WTC11 (cell line): ENCODE measurements at regions not wholly inside any gene's neighbourhood (a gene's known extent, or its start where the extent isn't known, plus 50 kb on each side); places are given as distances from the start of the nearest gene placed in this dataset.

Experiments
- NR2C2 ChIP-seq: sonication (generic); formaldehyde crosslinking; IDR thresholded peaks from 2 replicates; pipeline ENCODE4 v1.8.0; 2022; ENCODE audit warnings: mild to moderate bottlenecking, missing genetic modification reagents
- SMAD4 ChIP-seq: sonication (generic); formaldehyde crosslinking; IDR thresholded peaks from 2 replicates; pipeline ENCODE4 v1.8.0; 2022; ENCODE audit warnings: mild to moderate bottlenecking, missing genetic modification reagents
- TF ChIP-seq, protein P1 (sequence below): fragments of 200-600 bp; IDR thresholded peaks from 2 replicates; pipeline ENCODE4 v1.8.0; 2022; ENCODE audit warnings: antibody characterized with exemption

DNA sequence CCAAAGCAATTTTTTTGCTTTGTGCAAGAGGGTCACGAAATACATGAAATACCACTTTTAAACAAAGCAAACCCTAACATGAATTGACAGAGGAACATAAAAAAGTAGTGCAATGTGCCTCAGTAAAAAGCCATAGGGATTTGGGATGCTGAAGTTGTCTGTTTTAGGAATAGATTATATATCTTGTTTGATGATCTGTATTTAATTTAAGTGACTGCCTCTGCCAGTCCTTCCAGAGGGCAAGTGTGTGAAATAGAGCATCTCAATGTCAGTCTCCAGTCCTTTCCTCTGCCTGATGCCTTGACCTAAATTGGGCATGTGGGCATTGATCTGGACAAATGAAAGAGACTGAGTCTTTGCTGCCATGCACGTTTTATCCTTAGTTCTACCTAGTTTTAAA lies 222.8 kb downstream of the PTPRC start:
- no peak for TF ChIP-seq SMAD4 (CRISPR knock-in tag)
- TF ChIP-seq, protein P1, sequence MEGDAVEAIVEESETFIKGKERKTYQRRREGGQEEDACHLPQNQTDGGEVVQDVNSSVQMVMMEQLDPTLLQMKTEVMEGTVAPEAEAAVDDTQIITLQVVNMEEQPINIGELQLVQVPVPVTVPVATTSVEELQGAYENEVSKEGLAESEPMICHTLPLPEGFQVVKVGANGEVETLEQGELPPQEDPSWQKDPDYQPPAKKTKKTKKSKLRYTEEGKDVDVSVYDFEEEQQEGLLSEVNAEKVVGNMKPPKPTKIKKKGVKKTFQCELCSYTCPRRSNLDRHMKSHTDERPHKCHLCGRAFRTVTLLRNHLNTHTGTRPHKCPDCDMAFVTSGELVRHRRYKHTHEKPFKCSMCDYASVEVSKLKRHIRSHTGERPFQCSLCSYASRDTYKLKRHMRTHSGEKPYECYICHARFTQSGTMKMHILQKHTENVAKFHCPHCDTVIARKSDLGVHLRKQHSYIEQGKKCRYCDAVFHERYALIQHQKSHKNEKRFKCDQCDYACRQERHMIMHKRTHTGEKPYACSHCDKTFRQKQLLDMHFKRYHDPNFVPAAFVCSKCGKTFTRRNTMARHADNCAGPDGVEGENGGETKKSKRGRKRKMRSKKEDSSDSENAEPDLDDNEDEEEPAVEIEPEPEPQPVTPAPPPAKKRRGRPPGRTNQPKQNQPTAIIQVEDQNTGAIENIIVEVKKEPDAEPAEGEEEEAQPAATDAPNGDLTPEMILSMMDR: no peak
- no peak for TF ChIP-seq NR2C2
